OCI-LY7 (cell line): ENCODE measurements at regions not wholly inside any gene's neighbourhood (a gene's known extent, or its start where the extent isn't known, plus 50 kb on each side); places are given as distances from the start of the nearest gene placed in this dataset.

Source experiments
- BruUV-seq: library from RNA; stranded (reverse); fragments of 400-500 nt; replicated peaks from 2 replicates; lab custom pipeline; 2021; lab: Mats Ljungman, UMichigan
- CTCF ChIA-PET: fragments of 300-600 bp; sonication (Branson Sonifier 250); formaldehyde crosslinking; loops from one replicate; lab custom pipeline; 2022; ENCODE audit warnings: antibody characterized with exemption; ENCODE audit not compliant: unreplicated experiment; lab: Charles Lee
- POLR2A ChIA-PET: fragments of 300-600 bp; sonication (Branson Sonifier 250); formaldehyde crosslinking; loops from one replicate; lab custom pipeline; 2022; ENCODE audit warnings: antibody characterized with exemption; lab: Charles Lee
- DNase-seq: peaks from one replicate; pipeline ENCODE4 v3.0.0-alpha.2; 2015; ENCODE audit warnings: low spot score
- H2AFZ ChIP-seq: fragments of 200-600 bp; sonication (generic), shearing (Covaris generic); 2 replicates; pipeline ENCODE4 v1.6.1; 2014; ENCODE audit warnings: mild to moderate bottlenecking, antibody characterized with exemption, low read length, moderate library complexity
- H3K27ac ChIP-seq: fragments of 200-600 bp; sonication (generic); 2 replicates; pipeline ENCODE4 v1.5.1; 2014; ENCODE audit warnings: mixed run types, low read depth, mild to moderate bottlenecking, moderate library complexity, low read length, inconsistent platforms; ENCODE audit not compliant: poor library complexity, severe bottlenecking
- H3K36me3 ChIP-seq: fragments of 200-600 bp; sonication (generic); 2 replicates; pipeline ENCODE4 v1.6.1; 2014; ENCODE audit warnings: mild to moderate bottlenecking, antibody characterized with exemption, low read length, moderate library complexity, mixed read lengths; ENCODE audit not compliant: insufficient read depth
- H3K4me1 ChIP-seq: fragments of 200-600 bp; sonication (generic); 2 replicates; pipeline ENCODE4 v1.5.1; 2014; ENCODE audit warnings: mild to moderate bottlenecking, low read length; ENCODE audit not compliant: insufficient read depth, poor library complexity, severe bottlenecking
- H3K4me2 ChIP-seq: fragments of 200-600 bp; sonication (generic); 2 replicates; pipeline ENCODE4 v1.6.1; 2014; ENCODE audit warnings: mild to moderate bottlenecking, low read length
- H3K4me3 ChIP-seq: fragments of 200-600 bp; sonication (generic); 2 replicates; pipeline ENCODE4 v1.5.1; 2014; ENCODE audit warnings: mild to moderate bottlenecking, low read depth, low read length; ENCODE audit not compliant: poor library complexity, severe bottlenecking
- H3K79me2 ChIP-seq: fragments of 200-600 bp; sonication (generic); 2 replicates; pipeline ENCODE4 v1.6.1; 2016; ENCODE audit warnings: low read depth, mild to moderate bottlenecking, low read length, moderate library complexity, mixed read lengths; ENCODE audit not compliant: insufficient read depth
- H3K9me2 ChIP-seq: fragments of 200-600 bp; sonication (generic); 2 replicates; pipeline ENCODE4 v1.6.1; 2016; ENCODE audit warnings: mild to moderate bottlenecking, low read length, mixed read lengths; ENCODE audit not compliant: insufficient read depth
- H3K9me3 ChIP-seq: fragments of 200-600 bp; sonication (generic); 2 replicates; pipeline ENCODE4 v1.6.1; 2014; ENCODE audit warnings: mild to moderate bottlenecking, mixed run types, low read length, mixed read lengths
- H4K20me1 ChIP-seq: fragments of 200-600 bp; sonication (generic); 2 replicates; pipeline ENCODE4 v1.6.1; 2014; ENCODE audit warnings: mild to moderate bottlenecking, antibody characterized with exemption, low read length, moderate library complexity, mixed read lengths; ENCODE audit not compliant: insufficient read depth
- EZH2phosphoT487 ChIP-seq: fragments of 200-600 bp; sonication (generic); IDR thresholded peaks from 2 replicates; pipeline ENCODE4 v1.6.1; 2018; ENCODE audit warnings: low read depth, borderline replicate concordance, mild to moderate bottlenecking, mixed run types, antibody characterized with exemption, low read length, moderate library complexity, mixed read lengths
- intact Hi-C: fragments of 100-400 bp; cut with micrococcal nuclease; formaldehyde crosslinking; loops from one replicate; pipeline ENCODE4 v1.10.0; 2022; ENCODE audit not compliant: unreplicated experiment
- TF ChIP-seq, protein P1 (sequence below): fragments of 200-600 bp; sonication (generic); conservative IDR thresholded peaks from 2 replicates; pipeline ENCODE4 v1.5.1; 2014; ENCODE audit warnings: mild to moderate bottlenecking, antibody characterized with exemption, low read length, moderate library complexity, mixed read lengths

DNA sequence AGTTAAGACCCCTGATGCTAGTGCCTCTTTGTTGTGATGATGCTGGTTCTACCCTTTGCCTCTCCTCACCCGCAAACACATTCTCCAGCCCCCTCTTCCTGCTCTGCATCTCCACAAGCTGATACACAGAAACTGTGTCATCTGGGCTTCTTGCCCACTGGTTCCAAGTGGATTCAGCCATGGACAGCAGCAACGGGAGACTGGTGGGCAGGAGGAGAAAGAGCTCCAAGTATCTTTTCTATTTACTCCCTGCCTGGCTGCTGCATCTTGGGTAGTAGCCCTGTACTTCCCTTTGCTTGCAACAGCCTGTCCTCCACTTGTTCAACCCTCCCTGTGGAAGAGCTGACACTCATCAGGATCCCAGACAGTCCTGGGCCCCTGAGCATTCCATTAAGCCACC lies 655.1 kb upstream of the RAB6C start:
- H3K79me2 ChIP-seq, result no peaks in the 10 kb centered on the region
- no peaks in the 10 kb centered on the region for H4K20me1 ChIP-seq
- no TSS peak for BruUV-seq
- no peak overlapping the region for H2AFZ ChIP-seq
- no peak for TF ChIP-seq EZH2phosphoT487
- TF ChIP-seq, protein P1, sequence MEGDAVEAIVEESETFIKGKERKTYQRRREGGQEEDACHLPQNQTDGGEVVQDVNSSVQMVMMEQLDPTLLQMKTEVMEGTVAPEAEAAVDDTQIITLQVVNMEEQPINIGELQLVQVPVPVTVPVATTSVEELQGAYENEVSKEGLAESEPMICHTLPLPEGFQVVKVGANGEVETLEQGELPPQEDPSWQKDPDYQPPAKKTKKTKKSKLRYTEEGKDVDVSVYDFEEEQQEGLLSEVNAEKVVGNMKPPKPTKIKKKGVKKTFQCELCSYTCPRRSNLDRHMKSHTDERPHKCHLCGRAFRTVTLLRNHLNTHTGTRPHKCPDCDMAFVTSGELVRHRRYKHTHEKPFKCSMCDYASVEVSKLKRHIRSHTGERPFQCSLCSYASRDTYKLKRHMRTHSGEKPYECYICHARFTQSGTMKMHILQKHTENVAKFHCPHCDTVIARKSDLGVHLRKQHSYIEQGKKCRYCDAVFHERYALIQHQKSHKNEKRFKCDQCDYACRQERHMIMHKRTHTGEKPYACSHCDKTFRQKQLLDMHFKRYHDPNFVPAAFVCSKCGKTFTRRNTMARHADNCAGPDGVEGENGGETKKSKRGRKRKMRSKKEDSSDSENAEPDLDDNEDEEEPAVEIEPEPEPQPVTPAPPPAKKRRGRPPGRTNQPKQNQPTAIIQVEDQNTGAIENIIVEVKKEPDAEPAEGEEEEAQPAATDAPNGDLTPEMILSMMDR, result no peak
- no peak overlapping the region for H3K4me2 ChIP-seq
- CTCF ChIA-PET, result no interaction called here
- POLR2A ChIA-PET, result no interaction called here
- no peaks in the 10 kb centered on the region for H3K36me3 ChIP-seq
- H3K4me1 ChIP-seq, result no peaks in the 10 kb centered on the region
- H3K4me3 ChIP-seq, result no peak overlapping the region
- no peaks in the 10 kb centered on the region for H3K9me2 ChIP-seq
- no peaks in the 10 kb centered on the region for H3K9me3 ChIP-seq
- no peak for DNase-seq
- no peak overlapping the region for H3K27ac ChIP-seq
- intact Hi-C loops, result no loop called here

DNA sequence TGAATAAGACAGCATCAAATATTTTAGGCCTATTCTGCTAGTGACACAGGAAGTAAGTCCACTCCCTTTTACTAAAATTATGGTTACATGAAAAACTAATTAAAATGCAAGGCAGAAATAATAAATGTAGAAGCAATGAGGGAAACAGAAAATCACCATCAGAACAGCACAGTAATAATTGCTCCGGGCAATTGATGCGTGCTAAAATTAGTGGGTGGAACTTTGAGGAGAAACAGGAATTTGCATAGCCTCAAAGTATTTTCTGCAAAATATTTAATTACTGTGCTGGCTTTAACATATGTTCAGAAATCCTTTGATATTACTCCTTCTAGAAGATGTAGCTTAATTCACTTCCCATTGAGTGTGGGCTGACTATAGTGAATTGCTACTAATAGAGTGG lies 654.3 kb upstream of the RAB6C start:
- Histone ChIP-seq H3K4me2 (no peak overlapping the region), H3K27ac (no peak overlapping the region), H3K9me3 (no peaks in the 10 kb centered on the region), H3K36me3 (no peaks in the 10 kb centered on the region), H3K9me2 (no peaks in the 10 kb centered on the region), H4K20me1 (no peaks in the 10 kb centered on the region), H2AFZ (no peak overlapping the region), H3K4me3 (no peak overlapping the region), H3K79me2 (no peaks in the 10 kb centered on the region), H3K4me1 (no peaks in the 10 kb centered on the region)
- BruUV-seq, result no TSS peak
- POLR2A ChIA-PET, result no interaction called here
- CTCF ChIA-PET, result no interaction called here
- no peak for DNase-seq
- TF ChIP-seq, protein P1, result no peak
- TF ChIP-seq EZH2phosphoT487, result no peak
- intact Hi-C loops, result no loop called here

DNA sequence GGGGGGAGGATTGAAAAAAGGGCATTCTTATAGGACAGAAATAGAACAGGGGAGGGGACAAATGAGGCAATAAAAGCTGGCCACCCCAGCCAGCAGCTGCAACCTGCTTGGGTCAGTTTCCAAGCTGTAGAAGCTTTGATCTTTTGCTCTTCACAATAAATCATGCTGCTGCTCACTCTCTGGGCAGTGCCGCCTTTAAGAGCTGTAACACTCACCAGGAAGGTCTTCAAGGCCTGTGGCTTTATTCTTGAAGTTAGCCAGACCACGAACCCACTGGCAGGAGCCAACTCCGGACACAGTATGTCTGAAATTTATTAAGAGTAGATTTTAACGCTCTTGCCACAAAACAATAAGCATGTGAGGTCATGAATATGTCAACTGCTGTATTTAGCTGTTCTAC lies 649.9 kb upstream of the RAB6C start:
- TF ChIP-seq EZH2phosphoT487, result no peak
- TF ChIP-seq, protein P1, result no peak
- H4K20me1 ChIP-seq, result no peaks in the 10 kb centered on the region
- H3K36me3 ChIP-seq, result no peaks in the 10 kb centered on the region
- CTCF ChIA-PET, result no interaction called here
- no peaks in the 10 kb centered on the region for H3K79me2 ChIP-seq
- no peak overlapping the region for H2AFZ ChIP-seq
- no peaks in the 10 kb centered on the region for H3K9me2 ChIP-seq
- no peak overlapping the region for H3K4me2 ChIP-seq
- no peak overlapping the region for H3K4me3 ChIP-seq
- DNase-seq, result no peak
- H3K4me1 ChIP-seq, result no peaks in the 10 kb centered on the region
- BruUV-seq, result no TSS peak
- no peaks in the 10 kb centered on the region for H3K9me3 ChIP-seq
- POLR2A ChIA-PET, result interaction anchor here (0.7 kb wide), 1 partner anchor 30 kb away, joined by 3 read pairs; no protein-coding TSS in a partner anchor
- no peak overlapping the region for H3K27ac ChIP-seq
- intact Hi-C loops, result no loop called here
